ENCODE measurements at regions not wholly inside any gene's neighbourhood (a gene's known extent, or its start where the extent isn't known, plus 50 kb on each side); places are given as distances from the start of the nearest gene placed in this dataset.
"Not testable (repeated sequence)": the region's sequence is repeated elsewhere in the genome, so short reads cannot be mapped to it uniquely, and the experiment has no call there.

DNA sequence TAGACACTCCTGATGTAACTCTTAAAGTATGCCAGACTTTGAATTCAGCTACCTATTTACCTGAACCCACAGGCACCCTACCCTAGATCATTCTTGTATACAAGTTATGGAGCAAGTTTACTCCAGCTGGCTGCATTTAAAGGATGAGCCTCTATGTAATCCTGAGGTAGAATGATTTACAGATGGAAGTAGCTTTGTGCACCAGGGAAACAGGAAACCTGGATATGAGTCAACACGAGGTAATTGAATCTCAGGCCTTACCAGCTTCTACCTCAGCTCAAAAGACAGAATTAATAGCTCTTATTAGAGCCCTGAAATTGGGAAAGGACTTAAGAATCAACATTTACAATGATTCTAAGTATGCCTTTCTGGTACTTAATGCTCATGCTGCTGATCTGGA is 119.8 kb downstream of the AGTR2 start:
- DNase-seq (ENCODE audit: low spot score) = peak; percentile 75

DNA sequence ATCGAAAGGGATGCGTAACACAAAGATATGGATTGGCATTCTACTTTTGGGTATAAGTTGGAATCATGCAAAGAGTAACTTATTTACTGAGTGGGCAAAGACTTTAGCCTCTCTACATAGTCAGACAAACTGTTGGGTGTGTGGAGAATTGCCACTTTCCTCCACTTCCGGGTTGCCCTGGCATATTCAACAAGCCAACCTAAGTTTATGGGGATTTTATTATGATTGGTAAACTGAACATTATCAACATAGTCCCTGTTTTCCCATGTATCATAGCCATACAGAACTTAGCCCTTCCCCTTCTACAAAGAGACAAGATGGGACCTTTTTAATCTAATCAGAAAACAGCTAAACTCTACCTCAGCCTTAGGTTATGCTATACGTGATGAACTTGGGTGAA is 121.6 kb downstream of the AGTR2 start:
- DNase-seq (ENCODE audit: low spot score) = no peak

DNA sequence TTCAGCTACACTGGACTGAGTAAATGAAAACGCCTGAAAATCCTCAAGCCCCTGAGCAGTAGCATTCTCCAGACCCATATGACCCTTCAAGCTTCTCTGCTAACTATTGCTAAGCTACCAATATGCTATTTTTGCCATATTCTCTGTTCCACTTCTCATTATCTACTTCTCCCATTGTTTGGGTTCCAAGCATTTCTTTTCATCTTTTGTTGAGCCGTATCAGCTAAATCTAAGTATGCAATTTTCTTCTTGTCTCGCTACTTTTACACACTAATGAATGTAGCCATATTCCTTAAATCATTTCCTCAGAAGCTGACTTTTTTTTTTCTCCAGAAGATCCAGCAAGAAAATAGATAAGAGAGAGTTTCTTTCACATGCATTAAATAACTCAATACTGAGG is 128.4 kb downstream of the AGTR2 start:
- DNase-seq (ENCODE audit: low spot score) = no peak

GRCh38 chrX:116306218-116306617 is 130.2 kb upstream of the SLC6A14 start:
- no peak for DNase-seq (ENCODE audit: low spot score)

GRCh38 chrX:116317409-116317808 is 119.0 kb upstream of the SLC6A14 start:
- peak; percentile 14 for DNase-seq (ENCODE audit: low spot score)

- DNase-seq (ENCODE audit: low spot score) = peak; percentile 40
Observed at GRCh38 chrX:116318672-116319071, 117.7 kb upstream of the SLC6A14 start.

GRCh38 chrX:116321711-116322110 is 114.7 kb upstream of the SLC6A14 start:
- DNase-seq (ENCODE audit: low spot score) = no peak

DNA sequence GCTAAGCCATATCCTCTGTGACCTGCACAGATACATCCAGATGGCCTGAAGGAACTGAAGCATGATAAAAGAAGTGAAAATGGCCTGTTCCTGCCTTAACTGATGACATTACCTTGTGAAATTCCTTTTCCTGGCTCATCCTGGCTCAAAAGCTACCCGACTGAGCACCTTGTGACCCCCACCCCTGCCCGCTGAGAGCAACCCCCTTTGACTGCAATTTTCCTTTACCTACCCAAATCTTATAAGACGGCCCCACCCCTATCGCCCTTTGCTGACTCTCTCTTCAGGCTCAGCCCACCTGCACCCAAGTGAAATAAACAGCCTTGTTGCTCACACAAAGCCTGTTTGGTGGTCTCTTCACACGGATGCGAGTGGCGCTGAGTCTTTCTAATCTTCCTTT is 104.4 kb upstream of the SLC6A14 start:
- not testable (repeated sequence) for DNase-seq (ENCODE audit: low spot score)

- not testable (repeated sequence) for DNase-seq (ENCODE audit: low spot score)
Observed at GRCh38 chrX:116334797-116335196, 101.6 kb upstream of the SLC6A14 start.

DNA sequence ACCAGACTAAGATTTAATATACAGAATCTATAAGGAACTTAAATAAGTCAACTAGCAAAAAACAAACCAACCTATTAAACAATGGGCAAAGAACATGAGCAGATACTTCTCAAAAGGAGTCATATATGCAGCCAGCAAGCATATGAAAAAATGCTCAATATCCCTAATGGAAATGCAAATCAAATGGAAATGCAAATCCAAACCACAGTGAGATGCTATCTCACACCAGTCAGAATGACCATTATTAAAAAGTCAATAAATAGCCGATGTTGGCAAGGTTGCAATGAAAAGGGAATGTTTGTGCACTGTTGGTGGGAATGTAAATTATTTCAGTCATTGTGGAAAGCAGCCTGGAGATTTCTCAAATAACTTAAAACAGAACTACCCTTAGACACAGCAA is 97.0 kb upstream of the SLC6A14 start:
- DNase-seq (ENCODE audit: low spot score) = no peak

DNA sequence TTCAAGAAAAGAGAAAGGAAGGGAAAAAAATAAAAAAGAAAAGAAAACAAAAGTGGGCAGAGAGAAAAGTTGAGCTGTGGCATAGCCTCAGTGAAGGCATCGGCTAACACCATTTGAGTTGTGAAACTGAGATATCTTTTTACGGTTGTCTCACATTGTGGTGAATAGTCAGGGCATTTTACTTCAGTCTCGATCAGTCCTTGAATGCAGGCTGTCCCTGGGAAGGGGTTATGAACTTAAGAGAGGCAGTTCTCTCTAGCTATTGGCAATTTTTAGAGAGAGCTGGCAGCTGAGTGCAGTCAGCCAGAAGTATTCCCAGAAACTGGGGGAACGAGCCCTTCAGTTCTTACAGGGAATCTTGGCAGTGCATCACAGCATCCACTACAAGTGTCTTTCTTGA is 93.5 kb upstream of the SLC6A14 start:
- no peak for DNase-seq (ENCODE audit: low spot score)

- DNase-seq (ENCODE audit: low spot score) = no peak
Observed at GRCh38 chrX:116345958-116346357, 90.4 kb upstream of the SLC6A14 start.

DNA sequence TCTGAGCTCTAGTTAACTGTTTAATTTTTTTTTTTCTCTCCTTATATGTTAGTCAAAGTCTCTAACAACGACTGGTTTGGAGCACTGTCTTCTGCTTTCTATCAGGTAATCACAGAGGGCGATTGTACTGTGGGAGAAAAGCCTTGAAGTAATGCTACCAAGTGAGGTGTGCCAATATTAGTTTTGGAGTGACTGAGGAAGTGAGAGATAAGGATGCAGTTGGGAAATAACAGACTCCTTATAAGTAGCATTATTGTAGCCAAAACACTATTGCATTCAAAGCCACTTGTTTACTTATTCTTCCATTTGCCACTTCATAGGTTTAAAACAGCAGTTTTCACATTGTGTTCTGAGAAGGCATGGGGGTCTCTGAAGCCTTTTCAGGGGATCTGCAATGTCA is 79.1 kb upstream of the SLC6A14 start:
- no peak for DNase-seq (ENCODE audit: low spot score)

- no peak for DNase-seq (ENCODE audit: low spot score)
Observed at GRCh38 chrX:116378961-116379360, 57.4 kb upstream of the SLC6A14 start.

DNA sequence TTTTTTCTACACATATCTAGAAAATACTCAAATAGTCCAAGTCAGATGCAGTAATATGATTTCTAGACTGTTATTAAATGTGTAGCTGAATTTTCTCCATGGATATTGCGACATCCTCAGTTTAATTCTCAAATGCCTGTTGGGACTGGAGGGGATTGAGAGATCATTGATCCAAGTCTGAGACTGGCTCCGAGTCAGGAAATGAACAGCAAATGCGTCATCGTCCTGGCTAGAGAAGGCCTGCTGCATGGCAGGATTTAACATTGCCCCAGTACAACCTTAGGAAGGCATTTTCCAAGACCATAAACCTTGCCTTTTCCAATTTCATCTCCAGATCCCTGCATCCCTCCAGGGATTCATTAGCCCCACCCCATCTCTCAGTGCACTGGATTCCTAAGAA is 56.6 kb upstream of the SLC6A14 start:
- peak; percentile 9 for DNase-seq (ENCODE audit: low spot score)

- no peak for DNase-seq (ENCODE audit: low spot score)
Observed at GRCh38 chrX:116384406-116384954, 51.9 kb upstream of the SLC6A14 start.

Data from kidney tubule cell (primary cell).